Activated T-helper 9 cell treated with anti-CD3 and anti-CD28 coated beads, Interleukin-2, amount 50 U/mL, for 16 hours (primary cell): ENCODE measurements at regions not wholly inside any gene's neighbourhood (a gene's known extent, or its start where the extent isn't known, plus 50 kb on each side); places are given as distances from the start of the nearest gene placed in this dataset.
"Not testable (repeated sequence)": the region's sequence is repeated elsewhere in the genome, so short reads cannot be mapped to it uniquely, and the experiment has no call there.

ENCODE experiments used
- DNase-seq: peaks from one replicate; pipeline ENCODE4 v3.0.0-alpha.2; 2020; ENCODE audit warnings: low read depth

DNA sequence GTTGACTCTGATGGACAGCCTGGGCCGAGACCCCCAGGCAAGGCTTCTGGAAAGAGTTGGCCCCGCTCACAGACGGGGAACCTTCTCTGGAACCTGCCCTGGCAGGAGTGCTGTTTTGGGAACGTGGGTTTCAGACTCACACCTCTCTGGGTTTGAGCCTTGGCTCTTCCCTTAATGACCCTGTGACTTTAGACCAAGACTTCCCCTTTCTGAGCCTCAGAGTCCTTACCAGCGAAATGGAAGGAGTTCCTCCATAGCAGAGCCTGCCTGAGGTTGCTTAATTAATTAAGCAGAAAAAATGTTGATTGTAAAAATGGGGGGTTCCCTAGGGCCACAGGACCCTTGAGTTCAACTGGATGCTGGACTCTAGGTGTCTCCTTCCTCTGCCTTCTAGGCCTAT lies 408.2 kb downstream of the SEC14L1 start:
- no peak for DNase-seq

DNA sequence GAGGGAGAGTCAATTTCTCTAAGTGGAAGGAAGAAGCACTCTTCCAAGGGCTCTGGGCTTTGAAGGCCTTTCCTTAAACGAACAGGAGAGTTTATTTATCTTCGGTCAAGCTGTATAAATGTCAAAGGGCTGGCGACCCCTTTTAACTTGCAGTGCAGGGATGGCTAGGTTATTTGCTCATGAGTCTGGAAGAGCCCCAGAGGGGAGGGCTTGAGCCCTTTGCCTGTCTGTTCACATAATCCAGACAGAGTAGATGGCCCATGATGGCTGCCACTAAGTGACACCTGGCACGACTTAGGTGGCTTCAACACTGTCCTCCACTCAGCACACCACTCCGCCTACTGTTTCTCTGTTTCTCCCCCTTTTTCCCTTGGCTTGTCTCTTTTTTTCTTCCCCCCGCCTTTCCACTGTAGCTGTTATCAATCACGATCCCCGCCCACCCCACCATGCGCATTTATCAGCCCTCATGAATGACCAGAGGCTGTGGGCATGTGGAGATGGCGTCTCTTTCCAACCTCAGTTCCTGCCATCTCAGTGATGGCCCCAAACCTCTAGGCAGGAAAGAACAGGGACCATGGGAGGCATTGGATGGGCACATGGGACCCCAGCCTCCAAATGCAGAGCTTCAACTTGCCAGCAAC lies 408.7 kb upstream of the TNRC6C start:
- DNase-seq, result no peak

- no peak for DNase-seq
Observed at GRCh38 chr17:77553459-77554066, 404.9 kb upstream of the TNRC6C start.

DNA sequence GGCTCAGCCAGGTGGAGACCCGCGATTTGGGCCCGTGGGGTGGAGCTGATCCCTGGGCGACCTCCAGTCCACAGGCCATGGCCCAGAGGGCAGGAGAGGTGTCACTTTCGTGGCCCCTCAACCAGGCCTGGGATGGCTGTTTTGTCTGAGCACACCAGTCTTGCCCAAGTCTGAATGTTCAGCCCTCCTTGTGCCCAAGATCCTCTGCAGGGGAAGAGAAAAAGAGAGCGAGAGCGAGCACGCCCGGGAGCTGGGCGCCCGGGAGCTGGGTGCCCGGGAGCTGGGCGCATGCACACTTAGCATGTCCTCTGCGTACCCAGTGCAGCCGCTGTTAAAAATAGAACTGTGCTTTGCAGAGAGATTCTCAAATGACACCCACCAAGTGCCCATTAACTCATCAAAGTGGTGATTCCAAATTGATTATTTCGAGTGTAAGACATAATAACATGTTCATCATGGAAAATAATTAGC lies 403.3 kb upstream of the TNRC6C start:
- no peak for DNase-seq

DNA sequence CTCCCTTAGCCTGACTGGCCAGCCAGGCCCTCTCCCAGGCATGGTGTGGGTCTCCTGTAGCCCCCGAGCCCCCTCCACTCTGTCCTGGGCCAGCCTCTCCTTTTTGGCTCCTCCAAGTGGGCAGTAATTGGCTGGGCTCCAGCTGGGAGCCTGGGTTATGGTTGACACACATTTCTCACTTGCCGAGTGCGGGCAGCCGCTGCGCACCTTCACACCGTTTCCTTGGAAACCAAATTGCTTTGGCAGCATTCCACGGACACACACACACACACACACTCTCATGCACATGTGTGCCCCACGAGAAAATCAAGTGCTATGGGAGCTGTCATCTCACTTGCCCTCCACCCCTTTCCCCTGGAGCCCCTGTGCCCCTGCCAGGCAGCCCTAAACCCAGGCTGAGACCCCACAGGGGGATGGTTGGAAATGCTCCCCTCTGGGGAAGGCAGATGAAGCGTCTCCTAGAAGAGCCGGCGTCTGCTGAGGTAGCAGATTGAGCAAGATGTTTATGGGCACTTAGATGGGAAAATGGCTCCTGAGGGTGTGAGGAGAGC lies 402.7 kb upstream of the TNRC6C start:
- DNase-seq, result no peak

DNA sequence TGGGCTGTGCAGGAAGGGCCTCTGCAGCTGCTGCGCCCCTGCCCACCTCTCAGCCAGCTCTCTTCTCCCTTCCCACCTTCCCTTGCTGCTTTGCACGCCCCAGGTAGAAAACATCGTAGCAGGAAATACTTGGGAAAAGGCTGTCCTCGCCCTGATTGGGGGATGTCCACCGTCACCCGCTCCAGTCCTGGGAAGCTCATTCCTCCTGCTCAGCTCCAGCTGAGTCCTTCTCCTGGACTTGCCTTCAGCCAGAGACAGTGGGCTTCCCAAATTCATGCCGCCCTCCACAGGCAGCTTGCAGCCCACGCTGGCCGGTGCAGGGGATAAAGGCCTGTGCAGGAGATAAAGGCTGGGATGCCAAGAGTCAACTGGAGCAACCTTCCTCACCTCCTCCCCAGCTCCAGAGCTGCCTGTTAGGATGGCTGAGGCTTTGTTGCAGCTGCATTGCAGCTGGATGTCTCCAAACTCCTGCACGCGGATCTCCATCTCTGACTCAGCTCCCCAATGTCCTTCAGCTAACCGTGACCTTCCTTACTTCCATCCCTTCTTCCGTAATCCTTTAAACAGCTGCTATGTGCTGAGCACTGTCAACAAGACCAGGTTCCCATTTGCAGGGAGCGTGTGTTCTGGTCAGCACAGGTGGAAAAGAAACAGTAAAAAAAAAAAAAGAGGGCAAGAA lies 402.0 kb upstream of the TNRC6C start:
- no peak for DNase-seq

GRCh38 chr17:77558846-77559626 lies 399.5 kb upstream of the TNRC6C start:
- DNase-seq, result no peak

- DNase-seq, result no peak
Observed at GRCh38 chr17:77560381-77560780, 398.1 kb upstream of the TNRC6C start.

GRCh38 chr17:77560841-77561240 lies 397.7 kb upstream of the TNRC6C start:
- no peak for DNase-seq

- DNase-seq, result not testable (repeated sequence)
Observed at GRCh38 chr17:77562361-77562760, 396.1 kb upstream of the TNRC6C start.

DNA sequence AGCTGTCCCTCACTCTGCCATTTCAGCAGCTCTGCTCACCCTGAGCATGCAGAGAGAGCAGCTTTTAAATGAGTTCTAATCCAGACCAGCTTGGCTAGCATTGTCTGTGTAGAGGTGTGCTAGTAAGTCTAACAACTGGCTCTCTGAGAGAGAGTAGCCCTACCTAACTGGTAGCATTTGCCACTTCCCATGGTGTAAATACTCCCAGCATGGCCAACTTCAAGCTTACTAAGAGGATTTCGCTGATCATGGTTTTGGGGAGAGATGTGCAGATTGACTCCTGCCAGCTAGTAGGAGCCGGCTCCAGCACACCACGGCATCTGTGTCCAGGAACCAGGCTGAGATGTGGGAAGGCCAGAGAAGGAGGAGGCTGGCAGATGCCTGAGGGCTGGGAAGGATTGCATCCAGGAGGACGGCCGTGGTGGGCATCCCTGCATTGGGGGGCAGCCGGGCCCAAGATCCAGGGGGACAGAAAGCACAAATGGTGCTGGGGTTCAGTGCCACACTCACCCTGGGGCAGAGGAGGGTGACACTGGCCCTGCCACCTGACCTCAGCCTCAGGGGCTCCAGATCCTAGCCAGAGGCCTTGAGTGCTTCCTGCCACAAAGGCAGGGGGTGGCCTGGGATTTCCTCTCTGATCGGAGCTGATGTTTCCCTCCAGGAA lies 394.9 kb upstream of the TNRC6C start:
- no peak for DNase-seq

DNA sequence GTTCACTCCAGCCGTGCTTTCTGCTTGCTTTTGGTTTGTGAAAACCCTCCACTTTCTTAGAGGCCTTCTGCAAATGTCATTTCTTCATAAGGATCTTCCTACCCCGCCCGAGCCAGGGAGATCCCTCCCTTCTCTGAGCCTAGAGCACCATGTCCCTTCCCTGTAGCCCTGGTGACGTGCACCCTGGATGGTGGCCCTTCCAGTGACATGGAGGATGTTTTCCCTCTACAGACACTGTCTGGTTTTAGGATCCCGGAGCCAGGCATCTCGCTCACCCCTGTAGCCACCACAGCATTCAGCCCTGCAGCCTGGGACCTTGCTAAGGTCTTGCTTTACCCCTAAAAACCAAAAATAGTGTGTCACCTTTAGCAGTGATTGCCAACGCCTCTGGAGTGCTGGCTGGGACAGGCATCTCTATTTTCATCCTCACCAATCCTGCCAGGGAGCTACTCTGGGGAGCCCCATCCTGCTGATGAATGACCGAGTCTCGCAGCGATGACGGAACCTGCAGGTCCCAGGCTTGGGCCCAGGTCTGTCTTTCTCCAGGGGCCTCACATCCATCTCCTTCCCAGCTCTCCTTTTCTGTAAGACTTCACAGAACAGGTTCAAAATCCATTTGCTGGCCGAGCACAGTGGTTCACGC lies 394.1 kb upstream of the TNRC6C start:
- no peak for DNase-seq

DNA sequence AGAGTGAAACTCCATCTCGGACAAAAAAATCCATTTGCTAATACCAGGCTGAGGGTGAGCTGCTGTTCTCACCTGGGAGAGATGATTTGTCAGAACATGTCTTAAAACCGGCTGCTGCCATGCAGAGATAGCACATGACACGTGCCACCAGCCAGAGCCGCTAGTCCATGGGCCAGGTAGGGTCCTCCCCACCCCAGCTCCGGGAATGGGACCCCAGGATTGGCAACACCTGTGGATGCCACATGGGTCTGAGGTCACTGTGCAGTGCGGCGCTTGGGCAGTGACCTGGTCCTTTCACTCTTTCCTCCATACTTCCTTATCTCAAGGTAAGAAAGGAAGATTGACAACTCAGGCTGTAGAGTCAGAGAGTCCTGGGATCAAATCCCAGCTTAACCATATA lies 393.3 kb upstream of the TNRC6C start:
- DNase-seq, result no peak

GRCh38 chr17:77566151-77566550 lies 392.4 kb upstream of the TNRC6C start:
- DNase-seq, result no peak

- DNase-seq, result no peak
Observed at GRCh38 chr17:77566566-77567138, 391.9 kb upstream of the TNRC6C start.

DNA sequence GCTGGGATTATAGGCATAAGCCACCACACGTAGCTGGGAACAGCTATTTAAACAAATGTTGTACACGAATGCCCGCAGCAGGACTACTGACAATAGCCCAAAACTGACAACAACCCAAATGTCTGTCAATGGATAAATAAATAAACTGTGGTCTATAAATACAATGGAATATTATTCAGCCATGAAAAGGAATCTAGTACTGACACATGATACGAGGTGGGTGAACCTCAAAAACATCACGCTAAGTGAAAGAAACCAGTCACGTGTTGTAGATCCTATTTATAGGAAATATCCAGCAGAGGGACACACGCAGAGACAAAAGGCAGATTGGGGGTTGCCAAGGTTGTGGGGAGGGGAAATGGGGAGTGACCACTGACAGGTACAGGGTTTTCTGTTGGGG lies 390.0 kb upstream of the TNRC6C start:
- no peak for DNase-seq

DNA sequence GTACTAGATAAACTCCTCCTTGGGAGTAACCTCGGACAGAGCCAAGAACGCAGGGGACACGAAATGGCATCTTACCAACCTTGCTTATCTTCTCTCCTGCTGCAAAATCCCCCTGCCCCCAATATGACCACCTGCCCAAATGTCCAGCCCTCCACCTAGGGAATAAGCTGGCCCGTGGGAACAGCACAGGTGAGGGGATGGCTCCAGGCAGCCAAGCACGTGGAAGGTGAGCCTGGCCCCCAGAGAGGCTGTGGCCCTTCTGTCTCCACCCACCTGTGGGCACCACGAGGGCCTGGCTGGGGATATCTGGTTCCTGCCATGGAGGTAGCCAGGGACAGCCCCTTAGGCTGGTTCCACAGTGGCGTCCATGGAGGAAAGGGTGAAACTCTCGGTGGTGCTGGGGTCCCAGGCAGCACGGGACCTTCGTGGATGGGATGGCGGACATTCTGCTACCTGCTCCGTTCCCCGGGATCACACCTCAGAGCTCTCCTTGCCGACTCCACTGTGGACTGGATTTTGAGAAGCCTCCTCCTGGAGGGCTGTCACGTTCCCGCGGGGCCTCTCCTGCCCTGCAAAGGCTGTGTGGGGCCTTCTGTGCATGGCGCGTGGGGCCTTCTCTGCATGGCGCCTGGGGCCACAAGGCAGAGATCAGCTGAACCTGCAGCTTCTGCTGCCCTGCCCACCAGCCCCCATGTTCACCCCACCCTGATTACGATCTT lies 388.5 kb upstream of the TNRC6C start:
- no peak for DNase-seq

- no peak for DNase-seq
Observed at GRCh38 chr17:77570565-77570898, 388.0 kb upstream of the TNRC6C start.

DNA sequence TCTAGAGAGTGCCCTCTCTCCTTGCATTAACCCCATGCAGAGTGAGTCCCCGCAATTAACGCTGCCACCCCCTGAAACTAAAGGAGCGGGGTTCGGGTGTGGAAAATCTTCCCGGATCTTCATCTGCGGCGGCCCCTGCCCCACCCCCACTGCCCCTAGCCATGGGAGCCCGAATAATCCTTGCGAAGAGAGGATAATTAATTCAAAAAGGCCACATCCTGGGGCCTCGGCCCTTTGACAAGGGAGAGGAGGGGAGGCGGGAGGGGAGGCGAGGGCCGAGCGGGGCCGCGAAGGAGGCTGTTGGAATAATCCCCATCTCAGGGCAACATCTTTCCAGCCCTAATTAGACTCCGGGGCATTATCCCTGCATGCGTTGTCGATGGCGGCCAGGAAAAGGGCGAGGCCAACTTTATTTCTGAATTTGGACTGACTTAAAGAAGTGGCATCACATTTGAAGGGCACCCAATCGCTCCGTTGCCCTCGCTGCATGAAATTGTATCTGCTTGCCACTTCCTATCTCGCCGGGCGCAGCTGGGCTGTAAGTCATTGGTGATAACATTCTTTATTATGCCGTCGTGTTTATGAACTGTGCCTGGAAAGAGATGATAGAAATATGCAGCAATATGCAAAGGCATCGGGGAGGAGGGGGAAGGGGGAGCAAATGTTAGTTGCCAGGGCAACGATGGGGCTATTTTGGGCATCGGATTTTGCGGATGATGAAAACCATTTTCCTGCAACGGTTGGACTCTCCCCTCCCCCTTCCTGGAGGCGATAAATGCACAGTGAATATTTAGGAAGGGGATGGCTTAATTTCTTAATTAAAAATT lies 387.1 kb upstream of the TNRC6C start:
- DNase-seq, result no peak
